HPDE6-E6E7 (cell line): ENCODE measurements at regions not wholly inside any gene's neighbourhood (a gene's known extent, or its start where the extent isn't known, plus 50 kb on each side); places are given as distances from the start of the nearest gene placed in this dataset.
"Not testable (repeated sequence)": the region's sequence is repeated elsewhere in the genome, so short reads cannot be mapped to it uniquely, and the experiment has no call there.

Experiments
- DNase-seq: peaks from one replicate; pipeline ENCODE4 v3.0.0; 2011; ENCODE audit warnings: missing footprints; ENCODE audit errors: extremely low spot score

DNA sequence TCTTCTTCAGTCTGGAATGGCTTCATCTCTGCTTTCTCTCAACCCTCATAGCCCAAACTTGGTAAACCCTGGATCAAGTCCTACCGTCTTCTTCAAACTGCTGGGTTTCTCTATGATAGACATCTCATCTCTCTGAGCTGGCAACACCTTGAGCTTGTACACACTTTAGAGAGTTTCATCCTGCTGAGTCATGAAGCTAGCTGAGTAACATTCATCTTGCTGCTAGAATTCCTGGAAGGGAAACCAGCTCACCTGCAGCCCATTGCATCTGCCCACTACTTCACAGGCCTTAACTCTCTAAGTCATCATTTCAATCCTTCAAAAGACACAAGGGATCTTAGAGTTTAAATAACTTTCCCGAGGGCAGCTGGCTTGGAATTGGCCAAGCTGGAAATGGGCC is 175.5 kb upstream of the RORA start:
- DNase-seq: no peak

DNA sequence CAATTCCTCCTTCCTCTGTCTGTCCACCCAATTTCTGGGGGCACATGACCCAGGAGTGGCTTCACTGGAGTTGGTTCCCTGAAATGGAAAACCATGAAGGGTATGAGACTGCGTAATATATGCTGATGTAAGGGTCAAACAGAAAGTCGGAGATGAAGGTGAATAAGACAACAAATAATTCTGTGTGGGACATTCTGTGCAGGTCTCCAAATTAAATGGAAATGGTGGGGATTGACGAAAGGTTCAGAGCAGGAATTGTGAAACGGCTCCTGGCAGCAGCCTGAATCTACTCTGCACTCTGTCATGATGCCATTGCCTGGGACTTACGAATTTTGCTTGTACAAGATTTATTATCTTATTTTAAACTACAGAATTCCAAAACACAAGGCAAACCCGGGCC is 174.8 kb upstream of the RORA start:
- DNase-seq: no peak

GRCh38 chr15:61401903-61402698 is 173.0 kb upstream of the RORA start:
- DNase-seq: no peak

DNA sequence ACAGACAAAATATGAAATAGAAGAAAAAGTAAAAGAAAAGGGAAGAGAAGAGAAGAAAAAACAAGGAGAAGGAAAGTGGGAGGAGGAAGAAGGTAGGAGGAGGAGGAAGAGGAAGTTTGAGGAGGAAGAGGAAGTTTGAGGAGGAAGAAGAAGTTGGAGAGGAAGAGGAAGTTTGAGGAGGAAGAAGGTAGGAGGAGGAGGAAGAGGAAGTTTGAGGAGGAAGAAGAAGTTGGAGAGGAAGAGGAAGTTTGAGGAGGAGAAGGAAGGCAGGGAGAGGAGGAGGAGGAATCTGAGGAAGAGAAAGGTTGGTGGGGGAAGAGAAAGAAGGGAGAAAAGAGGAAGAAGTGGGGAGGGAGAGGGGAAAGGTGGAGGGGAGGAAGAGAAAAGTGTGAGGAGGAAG is 169.2 kb upstream of the RORA start:
- no peak for DNase-seq

GRCh38 chr15:61396235-61396919 is 167.3 kb upstream of the RORA start:
- no peak for DNase-seq

- DNase-seq: no peak
Measured at GRCh38 chr15:61393949-61394348, 164.8 kb upstream of the RORA start.

DNA sequence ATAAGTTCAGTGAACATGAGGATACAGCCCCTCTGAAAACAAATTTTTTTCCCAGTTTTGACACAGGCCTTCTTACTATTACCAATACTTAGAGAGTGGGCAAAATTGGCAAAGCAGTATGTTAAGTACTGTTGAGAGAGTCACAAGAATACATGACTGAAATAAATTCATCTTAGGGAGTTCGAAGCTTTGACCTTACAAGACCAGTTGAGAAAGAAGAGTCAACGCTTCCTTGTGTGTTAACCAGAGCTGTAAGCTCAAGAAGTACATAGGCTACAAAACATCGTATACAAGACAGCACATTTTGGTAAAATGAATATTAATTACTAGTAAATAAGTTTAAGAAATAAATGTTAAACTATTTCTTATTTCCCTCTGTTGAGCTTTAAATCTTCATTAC is 164.4 kb upstream of the RORA start:
- DNase-seq: no peak

DNA sequence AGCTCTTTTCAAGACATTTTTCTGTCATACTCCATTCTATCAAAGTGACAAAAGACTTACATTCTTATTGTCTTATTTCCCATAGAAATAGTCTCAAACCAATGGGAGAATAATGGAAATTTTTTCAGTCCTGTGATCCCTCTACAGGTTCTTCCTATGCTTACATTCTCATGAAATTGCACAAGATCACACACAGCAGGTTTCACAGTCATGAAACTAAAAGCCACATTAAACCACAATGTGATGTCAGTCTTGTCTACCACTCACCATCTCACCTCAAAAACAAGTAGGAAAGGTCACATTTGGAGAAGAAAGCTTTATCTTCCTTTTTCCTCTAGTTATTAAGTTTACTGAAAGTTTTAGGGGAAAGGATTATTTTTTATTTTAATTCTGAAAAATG is 161.0 kb upstream of the RORA start:
- DNase-seq: no peak

DNA sequence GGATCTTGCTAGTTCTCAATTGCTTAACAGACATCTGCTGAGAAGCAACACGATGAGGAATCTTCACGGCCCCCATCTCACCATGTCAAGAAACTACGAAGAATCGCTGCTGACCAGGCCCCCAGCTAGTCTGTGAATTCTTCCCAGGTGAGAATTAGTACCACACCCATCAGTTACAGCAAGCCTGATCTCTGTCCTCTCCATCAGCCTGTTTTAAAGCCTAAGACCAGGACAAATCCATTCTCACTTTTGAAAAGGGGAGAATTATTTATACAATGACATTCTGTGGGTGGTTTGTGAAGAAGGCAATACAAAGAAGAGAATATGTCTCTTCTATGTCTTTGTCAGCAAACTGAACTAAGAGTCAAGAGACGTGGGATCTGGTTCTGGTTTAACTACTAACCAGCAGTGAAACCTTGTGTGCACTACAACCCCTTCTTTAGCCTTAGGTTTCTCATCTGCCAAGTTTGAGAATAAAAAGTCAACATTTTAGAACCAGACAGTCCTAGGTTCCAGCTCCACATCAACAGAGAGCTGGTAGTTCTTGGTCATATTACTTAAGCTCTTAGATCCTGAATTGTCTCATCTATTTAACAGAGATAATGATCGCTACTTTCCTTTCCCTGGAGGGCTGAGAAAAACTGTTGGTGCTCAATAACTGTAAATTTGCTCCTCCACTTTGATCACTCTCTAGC is 160.4 kb upstream of the RORA start:
- no peak for DNase-seq

DNA sequence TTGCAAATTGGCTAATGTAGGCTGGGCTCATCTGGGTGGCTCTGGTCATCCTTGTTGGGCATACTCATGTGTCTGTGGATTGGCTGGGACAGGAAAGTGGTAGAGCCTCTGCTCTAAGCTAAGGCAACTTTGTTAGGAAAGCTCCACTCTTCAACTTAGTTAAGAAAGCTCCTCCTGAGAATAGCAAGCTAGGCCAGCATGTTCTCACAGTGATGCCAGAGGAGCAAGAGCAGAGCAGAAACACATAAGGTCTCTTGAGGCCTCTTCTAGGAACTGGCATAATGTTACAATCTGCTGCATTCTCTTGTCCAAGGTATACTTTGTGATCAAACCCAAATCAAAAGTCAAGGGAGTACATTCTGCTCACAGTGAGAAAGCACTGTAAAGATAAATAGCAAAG is 158.6 kb upstream of the RORA start:
- no peak for DNase-seq

GRCh38 chr15:61383421-61383820 is 154.3 kb upstream of the RORA start:
- no peak for DNase-seq

DNA sequence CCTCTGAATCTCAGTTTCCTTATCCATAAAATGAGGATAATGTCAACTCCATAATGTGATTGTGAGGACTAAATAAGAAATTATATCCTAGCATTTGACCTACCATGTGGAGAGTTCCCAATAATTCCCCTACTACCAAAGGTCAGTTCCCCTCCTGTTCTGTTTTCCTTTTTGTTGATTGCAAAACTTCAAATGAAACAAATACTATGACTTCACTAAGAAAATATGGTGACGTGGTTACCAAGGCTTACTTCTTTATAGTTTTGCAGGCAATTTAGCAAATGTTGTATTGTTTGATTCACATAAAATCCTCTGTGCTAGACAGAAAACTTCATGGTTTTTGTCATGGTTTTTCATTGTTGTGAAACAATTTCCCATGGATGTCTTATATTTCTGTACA is 153.8 kb upstream of the RORA start:
- no peak for DNase-seq

DNA sequence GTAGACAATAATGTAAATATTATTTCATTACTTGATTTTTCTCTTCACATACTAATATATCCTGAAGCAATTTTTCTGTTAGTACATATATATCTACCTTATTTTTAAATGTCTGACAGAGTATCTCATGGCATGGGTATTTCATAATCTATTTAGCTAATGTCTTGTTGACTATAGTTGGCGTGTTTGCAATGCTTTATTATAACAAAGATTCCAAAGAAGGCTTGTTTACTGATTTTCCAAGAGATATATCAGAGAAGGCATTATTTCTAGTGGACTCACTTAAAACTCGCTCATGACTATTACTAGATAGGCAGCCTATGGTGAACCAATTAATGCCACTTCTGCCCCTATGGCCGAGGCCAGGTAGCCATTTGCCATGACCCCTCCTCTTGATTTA is 152.4 kb upstream of the RORA start:
- no peak for DNase-seq

- no peak for DNase-seq
Measured at GRCh38 chr15:61380270-61380669, 151.2 kb upstream of the RORA start.

GRCh38 chr15:61379005-61379404 is 149.9 kb upstream of the RORA start:
- no peak for DNase-seq

GRCh38 chr15:61376961-61377360 is 147.9 kb upstream of the RORA start:
- DNase-seq: no peak

GRCh38 chr15:61376516-61376915 is 147.4 kb upstream of the RORA start:
- no peak for DNase-seq

DNA sequence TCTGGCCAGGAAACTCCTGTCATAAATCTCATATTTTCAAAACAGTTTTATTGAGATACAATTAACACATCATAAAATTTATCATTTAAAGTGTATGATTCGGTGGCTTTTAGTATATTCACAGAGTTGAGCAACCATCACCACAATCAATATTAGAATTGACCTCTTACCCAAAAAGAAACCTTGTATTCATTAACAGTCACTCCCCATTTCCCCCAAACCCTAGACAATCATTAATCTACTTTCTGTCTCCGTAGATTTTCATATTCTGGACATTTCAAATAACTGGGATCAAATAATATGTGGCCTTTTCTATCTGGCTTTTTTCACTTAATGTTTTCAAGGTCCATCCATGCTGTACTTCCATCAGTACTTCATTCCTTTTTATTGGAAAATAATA is 145.7 kb upstream of the RORA start:
- no peak for DNase-seq

- DNase-seq: no peak
Measured at GRCh38 chr15:61367953-61368352, 138.9 kb upstream of the RORA start.

- no peak for DNase-seq
Measured at GRCh38 chr15:61364871-61365270, 135.8 kb upstream of the RORA start.

- DNase-seq: not testable (repeated sequence)
Measured at GRCh38 chr15:61362912-61363311, 133.8 kb upstream of the RORA start.

- DNase-seq: no peak
Measured at GRCh38 chr15:61344293-61344692, 115.2 kb upstream of the RORA start.

DNA sequence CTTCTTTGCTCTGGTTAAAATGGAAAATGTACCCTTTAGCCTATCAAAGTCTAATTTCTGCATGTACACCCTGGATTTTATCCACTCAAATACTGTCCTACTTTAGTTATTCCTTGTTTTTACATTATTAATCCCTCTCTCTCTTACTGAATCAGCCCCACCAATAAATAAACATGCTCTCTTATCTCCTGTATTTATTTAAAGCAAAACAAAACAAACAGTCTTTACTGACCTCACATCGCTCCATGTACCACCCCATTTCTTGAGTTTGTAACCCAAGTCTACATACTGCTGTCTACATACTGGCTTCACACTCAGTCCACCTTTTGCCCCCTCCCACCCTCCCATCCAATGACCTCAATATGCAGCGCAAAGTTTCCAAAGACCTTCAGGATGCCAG is 113.3 kb upstream of the RORA start:
- no peak for DNase-seq
